ENCODE measurements at regions not wholly inside any gene's neighbourhood (a gene's known extent, or its start where the extent isn't known, plus 50 kb on each side); places are given as distances from the start of the nearest gene placed in this dataset.
A peak's percentile ranks its signal among the peaks of the same experiment; 100 is the strongest.

- H3F3A ChIP-seq (ENCODE audit: insufficient read depth, low read length, poor library complexity, severe bottlenecking): no peaks in the 10 kb centered on the region
- no peaks in the 10 kb centered on the region for H3K79me2 ChIP-seq (replicated peaks; ENCODE audit: insufficient read depth, low read length)
- no peak overlapping the region for H3K27ac ChIP-seq (ENCODE audit: low read length)
- H3K36me3 ChIP-seq (ENCODE audit: insufficient read depth, low read length): no peaks in the 10 kb centered on the region
- H4K20me1 ChIP-seq (ENCODE audit: insufficient read depth): no peaks in the 10 kb centered on the region
- no peak for TF ChIP-seq EZH2 (IDR thresholded peaks at IDR 0.05; ENCODE audit: borderline replicate concordance, insufficient read depth, low read length, poor library complexity, severe bottlenecking)
- TF ChIP-seq TAF1 (IDR thresholded peaks at IDR 0.05; ENCODE audit: low read depth): no peak
- TF ChIP-seq SMC3 (conservative IDR thresholded peaks at IDR 0.05; ENCODE audit: poor library complexity): no peak
- TF ChIP-seq CTCF (IDR thresholded peaks at IDR 0.05; ENCODE audit: poor library complexity, severe bottlenecking): no peak
- no peak for TF ChIP-seq RAD21 (conservative IDR thresholded peaks at IDR 0.05)
- no peak for TF ChIP-seq EP300 (conservative IDR thresholded peaks at IDR 0.05; ENCODE audit: poor library complexity, severe bottlenecking)
- H3K4me3 ChIP-seq (ENCODE audit: low read length): no peak overlapping the region
- no peak overlapping the region for H2AFZ ChIP-seq (ENCODE audit: low read depth, low read length)
- H3K9ac ChIP-seq (ENCODE audit: low read length): no peak overlapping the region
- H3K9me2 ChIP-seq (ENCODE audit: insufficient read depth, low read length): no peaks in the 10 kb centered on the region
- no peak overlapping the region for H3K4me2 ChIP-seq (ENCODE audit: low read length)
- no peaks in the 10 kb centered on the region for H3K27me3 ChIP-seq (ENCODE audit: insufficient read depth, low read depth, low read length)
- no peaks in the 10 kb centered on the region for H3K9me3 ChIP-seq (ENCODE audit: low read length)
Observed at GRCh38 chr13:47076500-47076899, 179.6 kb upstream of the HTR2A start.

GRCh38 chr13:47069133-47069532, 172.3 kb upstream of the HTR2A start:
- Histone ChIP-seq H4K20me1 (ENCODE audit: insufficient read depth) (no peaks in the 10 kb centered on the region), H3K4me3 (ENCODE audit: low read length) (no peak overlapping the region), H3K79me2 (replicated peaks; ENCODE audit: insufficient read depth, low read length) (no peaks in the 10 kb centered on the region), H3K36me3 (ENCODE audit: insufficient read depth, low read length) (no peaks in the 10 kb centered on the region), H3F3A (ENCODE audit: insufficient read depth, low read length, poor library complexity, severe bottlenecking) (no peaks in the 10 kb centered on the region), H2AFZ (ENCODE audit: low read depth, low read length) (no peak overlapping the region), H3K4me2 (ENCODE audit: low read length) (no peak overlapping the region), H3K9ac (ENCODE audit: low read length) (no peak overlapping the region), H3K9me2 (ENCODE audit: insufficient read depth, low read length) (no peaks in the 10 kb centered on the region), H3K27ac (ENCODE audit: low read length) (no peak overlapping the region), H3K27me3 (ENCODE audit: insufficient read depth, low read depth, low read length) (no peaks in the 10 kb centered on the region), H3K9me3 (ENCODE audit: low read length) (no peaks in the 10 kb centered on the region)
- TF ChIP-seq CTCF (IDR thresholded peaks at IDR 0.05; ENCODE audit: poor library complexity, severe bottlenecking): no peak
- no peak for TF ChIP-seq SMC3 (conservative IDR thresholded peaks at IDR 0.05; ENCODE audit: poor library complexity)
- no peak for TF ChIP-seq RAD21 (conservative IDR thresholded peaks at IDR 0.05)
- peak; percentile 14 for TF ChIP-seq EP300 (conservative IDR thresholded peaks at IDR 0.05; ENCODE audit: poor library complexity, severe bottlenecking)
- TF ChIP-seq TAF1 (IDR thresholded peaks at IDR 0.05; ENCODE audit: low read depth): no peak

GRCh38 chr13:47067306-47067705, 170.5 kb upstream of the HTR2A start:
- no peak for TF ChIP-seq EZH2 (IDR thresholded peaks at IDR 0.05; ENCODE audit: borderline replicate concordance, insufficient read depth, low read length, poor library complexity, severe bottlenecking)
- no peak for TF ChIP-seq RAD21 (conservative IDR thresholded peaks at IDR 0.05)
- no peak for TF ChIP-seq REST (IDR thresholded peaks at IDR 0.05; ENCODE audit: borderline replicate concordance)
- TF ChIP-seq POLR2AphosphoS5 (IDR thresholded peaks at IDR 0.05): no peak
- no peak for TF ChIP-seq MXI1 (conservative IDR thresholded peaks at IDR 0.05; ENCODE audit: poor library complexity, severe bottlenecking)
- no peak for TF ChIP-seq SMC3 (conservative IDR thresholded peaks at IDR 0.05; ENCODE audit: poor library complexity)
- H3K4me3 ChIP-seq (ENCODE audit: low read length): no peak overlapping the region
- no peaks in the 10 kb centered on the region for H4K20me1 ChIP-seq (ENCODE audit: insufficient read depth)
- H3K9me2 ChIP-seq (ENCODE audit: insufficient read depth, low read length): no peaks in the 10 kb centered on the region
- no peak overlapping the region for H2AFZ ChIP-seq (ENCODE audit: low read depth, low read length)
- H3K27me3 ChIP-seq (ENCODE audit: insufficient read depth, low read depth, low read length): no peaks in the 10 kb centered on the region
- H3K36me3 ChIP-seq (ENCODE audit: insufficient read depth, low read length): no peaks in the 10 kb centered on the region
- H3K79me2 ChIP-seq (replicated peaks; ENCODE audit: insufficient read depth, low read length): no peaks in the 10 kb centered on the region
- H3K9ac ChIP-seq (ENCODE audit: low read length): no peak overlapping the region
- H3F3A ChIP-seq (ENCODE audit: insufficient read depth, low read length, poor library complexity, severe bottlenecking): no peaks in the 10 kb centered on the region
- H3K27ac ChIP-seq (ENCODE audit: low read length): no peak overlapping the region
- no peak overlapping the region for H3K4me2 ChIP-seq (ENCODE audit: low read length)
- peaks cover 3% of the 10 kb centered on the region for H3K9me3 ChIP-seq (ENCODE audit: low read length)

Measured in neural cell (in vitro differentiated cells).